ENCODE measurements at regions not wholly inside any gene's neighbourhood (a gene's known extent, or its start where the extent isn't known, plus 50 kb on each side); places are given as distances from the start of the nearest gene placed in this dataset.

- Histone ChIP-seq H3K4me1 (ENCODE audit: control insufficient read depth, insufficient read depth, low read length) (no peaks in the 10 kb centered on the region), H3K18ac (ENCODE audit: low read depth, low read length) (no peak overlapping the region), H3K27me3 (ENCODE audit: control insufficient read depth, insufficient read depth, low read length) (no peaks in the 10 kb centered on the region), H3K4ac (ENCODE audit: low read depth, low read length) (no peak overlapping the region), H2AK9ac (replicated peaks; ENCODE audit: low read depth, low read length, poor library complexity) (no peak overlapping the region), H3K9me1 (ENCODE audit: insufficient read depth, low read length) (no peaks in the 10 kb centered on the region), H3K4me3 (ENCODE audit: insufficient read depth, low read depth, low read length) (no peak overlapping the region), H3K4me2 (ENCODE audit: low read depth, low read length) (no peak overlapping the region), H4K8ac (ENCODE audit: low read depth in 2 of 2, low read length in 2 of 2) (no peak overlapping the region), H4K20me1 (ENCODE audit: insufficient read depth, low read length) (no peaks in the 10 kb centered on the region), H3K9me3 (ENCODE audit: control insufficient read depth, insufficient read depth, low read length) (no peaks in the 10 kb centered on the region), H2BK20ac (ENCODE audit: low read depth, low read length) (no peak overlapping the region), H4K5ac (ENCODE audit: low read depth, low read length) (no peak overlapping the region), H3K14ac (replicated peaks; ENCODE audit: low read depth, low read length) (no peak overlapping the region), H3K56ac (ENCODE audit: extremely low read depth, insufficient read depth, low read length) (no peak overlapping the region), H3K79me1 (ENCODE audit: low read depth in 1 of 2, low read length in 2 of 2) (no peaks in the 10 kb centered on the region), H3K36me3 (ENCODE audit: control insufficient read depth, insufficient read depth, low read length) (no peaks in the 10 kb centered on the region), H2AFZ (replicated peaks; ENCODE audit: low read length, poor library complexity) (no peak overlapping the region), H4K91ac (ENCODE audit: insufficient read depth, low read depth, low read length) (no peak overlapping the region), H3K27ac (ENCODE audit: insufficient read depth, low read length) (no peak overlapping the region), H3K23ac (ENCODE audit: low read depth, low read length) (no peak overlapping the region), H2BK5ac (ENCODE audit: low read depth, low read length, poor library complexity, severe bottlenecking) (no peak overlapping the region), H3K9ac (ENCODE audit: low read depth, low read length) (no peak overlapping the region), H2BK120ac (ENCODE audit: low read depth, low read length) (no peak overlapping the region), H2AK5ac (ENCODE audit: low read depth, low read length) (no peak overlapping the region), H2BK15ac (ENCODE audit: low read depth, low read length) (no peak overlapping the region)
- dilution Hi-C loops (cut with HindIII; ENCODE audit: low sequenced_read_pairs, unreplicated experiment) (no loop called here), in situ Hi-C loops (cut with MboI; ENCODE audit: low sequenced_read_pairs) (no loop called here), intact Hi-C loops (cut with micrococcal nuclease) (no loop called here)
- ATAC-seq (ENCODE audit: low read depth) (no peak), DNase-seq (no peak)
- no TSS peak for BruUV-seq (replicated peaks)
- ChIA-PET POLR2A (ENCODE audit: unreplicated experiment) (no interaction called here), CTCF (no interaction called here)
- TF ChIP-seq MAZ (IDR thresholded peaks at IDR 0.05; ENCODE audit: borderline replicate concordance, low read depth, low read length), result no peak
- TF ChIP-seq MAFK (IDR thresholded peaks at IDR 0.05; ENCODE audit: low read depth, low read length), result no peak
- TF ChIP-seq, protein P1, sequence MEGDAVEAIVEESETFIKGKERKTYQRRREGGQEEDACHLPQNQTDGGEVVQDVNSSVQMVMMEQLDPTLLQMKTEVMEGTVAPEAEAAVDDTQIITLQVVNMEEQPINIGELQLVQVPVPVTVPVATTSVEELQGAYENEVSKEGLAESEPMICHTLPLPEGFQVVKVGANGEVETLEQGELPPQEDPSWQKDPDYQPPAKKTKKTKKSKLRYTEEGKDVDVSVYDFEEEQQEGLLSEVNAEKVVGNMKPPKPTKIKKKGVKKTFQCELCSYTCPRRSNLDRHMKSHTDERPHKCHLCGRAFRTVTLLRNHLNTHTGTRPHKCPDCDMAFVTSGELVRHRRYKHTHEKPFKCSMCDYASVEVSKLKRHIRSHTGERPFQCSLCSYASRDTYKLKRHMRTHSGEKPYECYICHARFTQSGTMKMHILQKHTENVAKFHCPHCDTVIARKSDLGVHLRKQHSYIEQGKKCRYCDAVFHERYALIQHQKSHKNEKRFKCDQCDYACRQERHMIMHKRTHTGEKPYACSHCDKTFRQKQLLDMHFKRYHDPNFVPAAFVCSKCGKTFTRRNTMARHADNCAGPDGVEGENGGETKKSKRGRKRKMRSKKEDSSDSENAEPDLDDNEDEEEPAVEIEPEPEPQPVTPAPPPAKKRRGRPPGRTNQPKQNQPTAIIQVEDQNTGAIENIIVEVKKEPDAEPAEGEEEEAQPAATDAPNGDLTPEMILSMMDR (conservative IDR thresholded peaks at IDR 0.05; ENCODE audit: low read depth, low read length), result no peak
- no peak for TF ChIP-seq POLR2A (IDR thresholded peaks at IDR 0.05; ENCODE audit: low read depth, low read length)
- TF ChIP-seq RFX5 (IDR thresholded peaks at IDR 0.05; ENCODE audit: low read depth, low read length), result no peak
- no peak for TF ChIP-seq CHD1 (IDR thresholded peaks at IDR 0.05; ENCODE audit: low read depth, low read length)
- TF ChIP-seq RAD21 (IDR thresholded peaks at IDR 0.05; ENCODE audit: low read length), result no peak
- no peak for TF ChIP-seq FOS (IDR thresholded peaks at IDR 0.05; ENCODE audit: low read depth, low read length)
- no peak for TF ChIP-seq MXI1 (IDR thresholded peaks at IDR 0.05; ENCODE audit: borderline replicate concordance, low read depth, low read length)
- no peak for TF ChIP-seq CEBPB (IDR thresholded peaks at IDR 0.05; ENCODE audit: low read depth, low read length)
- TF ChIP-seq ELK1 (IDR thresholded peaks at IDR 0.05; ENCODE audit: borderline replicate concordance, low read depth, low read length), result no peak
- no CpG with 5 or more reads among the region's 1 CpG for WGBS, 2 experiments (ENCODE audit: extremely low coverage in 2 of 2, insufficient read length in 1 of 2)
These were observed 350.8 kb downstream of the LRFN5 start for GRCh38 chr14:41957459-41957858.
